ENCODE measurements at regions not wholly inside any gene's neighbourhood (a gene's known extent, or its start where the extent isn't known, plus 50 kb on each side); places are given as distances from the start of the nearest gene placed in this dataset.

DNA sequence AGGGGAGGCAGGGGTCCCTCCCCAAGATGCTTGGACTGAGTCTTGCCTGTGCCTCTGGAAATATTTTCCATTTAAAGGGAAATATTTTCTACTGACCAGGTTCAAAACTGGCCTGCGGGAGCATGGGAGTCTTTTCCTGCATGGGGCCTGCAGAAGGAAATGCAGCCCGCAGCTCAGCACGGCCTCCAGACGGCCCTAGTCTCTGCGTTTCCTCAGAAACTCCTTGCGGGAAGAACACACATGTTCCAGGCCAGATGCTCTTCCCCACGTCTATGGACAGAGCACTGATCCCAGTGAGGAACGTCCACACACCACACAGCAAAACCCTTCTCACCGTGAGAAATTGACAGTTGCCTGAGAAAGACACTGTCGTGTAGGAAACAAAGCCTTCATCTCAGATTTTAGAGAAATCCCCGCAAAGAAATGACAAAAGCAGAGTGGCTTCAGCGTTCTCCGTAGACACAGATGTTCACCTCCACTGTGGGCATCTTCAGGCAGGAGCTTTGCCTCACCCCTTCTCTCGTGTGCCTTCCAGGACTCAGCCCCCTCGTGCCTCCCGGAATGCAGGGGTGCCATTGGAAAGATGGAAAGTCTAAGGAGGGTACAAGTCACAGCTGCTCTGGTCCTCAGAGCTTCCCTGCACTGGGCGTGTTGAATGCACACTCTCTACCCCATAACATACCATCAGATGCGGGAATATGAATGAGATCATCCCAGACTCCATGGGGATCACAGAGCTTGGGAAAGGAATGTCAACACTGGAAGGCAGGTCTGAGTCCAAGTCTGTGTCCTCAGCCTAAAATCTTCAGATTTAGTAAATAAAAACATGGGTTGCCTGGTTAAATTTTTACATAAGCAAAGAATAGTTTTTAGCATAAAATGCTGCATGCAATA, 438.7 kb upstream of the SALL3 start:
- DNase-seq, result no peak
- no peak overlapping the region for H3K4me3 ChIP-seq (ENCODE audit: insufficient read depth, low read depth, low read length, poor library complexity, severe bottlenecking)
- no peaks in the 10 kb centered on the region for H3K4me1 ChIP-seq (ENCODE audit: control insufficient read depth, insufficient read depth, low read length, poor library complexity, severe bottlenecking)
- H3K36me3 ChIP-seq (ENCODE audit: control insufficient read depth, insufficient read depth, low read length), result no peaks in the 10 kb centered on the region
- H3K27ac ChIP-seq (ENCODE audit: insufficient read depth, low read length, poor library complexity, severe bottlenecking), result no peak overlapping the region
- no peaks in the 10 kb centered on the region for H3K27me3 ChIP-seq (replicated peaks; ENCODE audit: control insufficient read depth, insufficient read depth, low read length, poor library complexity, severe bottlenecking)
- no peaks in the 10 kb centered on the region for H3K9me3 ChIP-seq (ENCODE audit: control insufficient read depth, low read length)

DNA sequence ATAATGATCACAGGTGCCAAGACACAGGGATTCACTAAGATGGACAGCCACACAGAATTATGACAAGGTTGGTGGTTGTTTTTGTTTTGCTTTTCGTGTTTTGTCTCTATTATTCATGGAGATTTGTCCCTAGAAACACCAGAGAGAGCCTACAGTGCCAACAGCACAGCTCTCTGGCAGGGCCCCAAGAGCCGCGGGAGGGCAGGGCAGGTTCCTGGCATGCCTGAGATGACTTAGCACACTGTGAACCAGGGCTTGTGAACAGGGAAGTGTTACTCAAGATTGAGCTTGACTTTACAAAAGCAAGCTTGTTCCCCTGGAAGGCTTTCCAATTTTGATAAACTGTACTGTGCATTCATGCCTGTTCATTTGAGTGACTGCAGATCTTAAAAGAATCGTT, 437.4 kb upstream of the SALL3 start:
- no peaks in the 10 kb centered on the region for H3K36me3 ChIP-seq (ENCODE audit: control insufficient read depth, insufficient read depth, low read length)
- H3K4me1 ChIP-seq (ENCODE audit: control insufficient read depth, insufficient read depth, low read length, poor library complexity, severe bottlenecking), result no peaks in the 10 kb centered on the region
- no peak for DNase-seq
- no peaks in the 10 kb centered on the region for H3K27me3 ChIP-seq (replicated peaks; ENCODE audit: control insufficient read depth, insufficient read depth, low read length, poor library complexity, severe bottlenecking)
- no peak overlapping the region for H3K4me3 ChIP-seq (ENCODE audit: insufficient read depth, low read depth, low read length, poor library complexity, severe bottlenecking)
- H3K27ac ChIP-seq (ENCODE audit: insufficient read depth, low read length, poor library complexity, severe bottlenecking), result no peak overlapping the region
- no peaks in the 10 kb centered on the region for H3K9me3 ChIP-seq (ENCODE audit: control insufficient read depth, low read length)

DNA sequence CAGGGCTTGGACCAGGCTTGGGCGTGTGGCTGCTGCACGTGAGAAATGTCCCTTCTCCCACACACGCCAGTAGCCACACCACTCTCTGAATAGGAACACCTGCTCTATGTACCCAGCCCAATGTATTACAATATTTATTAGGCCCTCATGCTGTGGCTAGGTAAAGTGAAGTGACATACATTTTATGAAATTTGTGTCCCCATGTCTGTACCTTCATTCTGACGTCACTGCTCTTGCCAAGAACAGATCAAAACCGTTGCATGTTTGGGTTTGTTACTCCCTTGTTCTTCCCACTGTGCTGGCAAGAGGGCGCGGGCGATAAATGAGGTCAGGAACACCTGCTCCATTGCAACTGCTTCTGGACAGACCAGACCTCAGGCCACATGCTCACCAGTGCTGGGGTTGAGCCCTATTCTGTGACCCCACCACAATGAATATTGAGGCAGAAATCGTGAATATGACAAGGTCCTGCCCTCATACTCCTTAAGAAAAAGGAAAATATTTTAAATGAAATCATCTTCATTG, 436.4 kb upstream of the SALL3 start:
- Histone ChIP-seq H3K4me1 (ENCODE audit: control insufficient read depth, insufficient read depth, low read length, poor library complexity, severe bottlenecking) (no peaks in the 10 kb centered on the region), H3K27me3 (replicated peaks; ENCODE audit: control insufficient read depth, insufficient read depth, low read length, poor library complexity, severe bottlenecking) (no peaks in the 10 kb centered on the region), H3K9me3 (ENCODE audit: control insufficient read depth, low read length) (no peaks in the 10 kb centered on the region), H3K27ac (ENCODE audit: insufficient read depth, low read length, poor library complexity, severe bottlenecking) (no peak overlapping the region), H3K4me3 (ENCODE audit: insufficient read depth, low read depth, low read length, poor library complexity, severe bottlenecking) (no peak overlapping the region), H3K36me3 (ENCODE audit: control insufficient read depth, insufficient read depth, low read length) (no peaks in the 10 kb centered on the region)
- DNase-seq, result no peak

DNA sequence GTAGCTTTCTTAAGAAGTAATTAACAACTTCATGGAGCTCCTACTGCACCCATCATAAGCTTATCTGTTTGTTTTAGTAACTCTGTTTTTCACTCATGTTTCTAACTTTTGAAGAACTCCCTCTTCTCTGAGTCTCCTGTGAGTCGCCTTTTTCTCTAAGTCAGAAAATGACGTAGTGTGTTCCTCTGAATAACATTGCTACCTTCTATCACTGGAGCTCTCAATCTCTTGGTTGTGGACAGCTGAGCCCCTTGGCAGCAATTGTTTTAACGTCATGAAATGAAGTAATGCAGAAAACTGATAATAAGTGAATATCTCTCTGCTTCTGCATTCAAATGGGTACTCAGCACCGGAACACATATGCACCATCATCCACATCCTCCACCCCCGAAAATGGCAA, 433.3 kb upstream of the SALL3 start:
- no peak for DNase-seq
- no peaks in the 10 kb centered on the region for H3K36me3 ChIP-seq (ENCODE audit: control insufficient read depth, insufficient read depth, low read length)
- no peak overlapping the region for H3K27ac ChIP-seq (ENCODE audit: insufficient read depth, low read length, poor library complexity, severe bottlenecking)
- H3K27me3 ChIP-seq (replicated peaks; ENCODE audit: control insufficient read depth, insufficient read depth, low read length, poor library complexity, severe bottlenecking), result no peaks in the 10 kb centered on the region
- no peak overlapping the region for H3K4me3 ChIP-seq (ENCODE audit: insufficient read depth, low read depth, low read length, poor library complexity, severe bottlenecking)
- no peaks in the 10 kb centered on the region for H3K9me3 ChIP-seq (ENCODE audit: control insufficient read depth, low read length)
- no peaks in the 10 kb centered on the region for H3K4me1 ChIP-seq (ENCODE audit: control insufficient read depth, insufficient read depth, low read length, poor library complexity, severe bottlenecking)

DNA sequence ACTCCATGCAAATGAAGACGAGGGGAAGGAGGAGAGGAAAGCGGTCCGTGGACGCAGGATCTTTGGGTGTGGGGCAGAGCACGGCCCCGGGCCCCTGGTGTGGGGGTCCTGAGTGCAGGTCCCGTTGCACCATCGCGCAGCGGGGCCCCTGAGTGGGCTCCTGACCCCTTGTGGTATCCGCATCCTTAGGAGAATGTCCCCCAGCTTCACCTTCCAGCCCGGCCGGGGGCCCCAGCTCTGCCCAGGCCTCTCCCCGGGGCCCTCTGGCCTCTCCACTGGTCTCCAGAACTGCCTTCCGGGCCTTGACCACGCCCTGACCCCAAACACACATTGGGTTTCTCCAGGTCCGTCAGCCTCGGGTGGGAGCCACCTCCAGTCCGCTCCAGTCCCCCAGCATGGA, 431.8 kb upstream of the SALL3 start:
- Histone ChIP-seq H3K27me3 (replicated peaks; ENCODE audit: control insufficient read depth, insufficient read depth, low read length, poor library complexity, severe bottlenecking) (no peaks in the 10 kb centered on the region), H3K9me3 (ENCODE audit: control insufficient read depth, low read length) (no peaks in the 10 kb centered on the region), H3K36me3 (ENCODE audit: control insufficient read depth, insufficient read depth, low read length) (no peaks in the 10 kb centered on the region), H3K4me1 (ENCODE audit: control insufficient read depth, insufficient read depth, low read length, poor library complexity, severe bottlenecking) (no peaks in the 10 kb centered on the region), H3K4me3 (ENCODE audit: insufficient read depth, low read depth, low read length, poor library complexity, severe bottlenecking) (no peak overlapping the region), H3K27ac (ENCODE audit: insufficient read depth, low read length, poor library complexity, severe bottlenecking) (no peak overlapping the region)
- no peak for DNase-seq

DNA sequence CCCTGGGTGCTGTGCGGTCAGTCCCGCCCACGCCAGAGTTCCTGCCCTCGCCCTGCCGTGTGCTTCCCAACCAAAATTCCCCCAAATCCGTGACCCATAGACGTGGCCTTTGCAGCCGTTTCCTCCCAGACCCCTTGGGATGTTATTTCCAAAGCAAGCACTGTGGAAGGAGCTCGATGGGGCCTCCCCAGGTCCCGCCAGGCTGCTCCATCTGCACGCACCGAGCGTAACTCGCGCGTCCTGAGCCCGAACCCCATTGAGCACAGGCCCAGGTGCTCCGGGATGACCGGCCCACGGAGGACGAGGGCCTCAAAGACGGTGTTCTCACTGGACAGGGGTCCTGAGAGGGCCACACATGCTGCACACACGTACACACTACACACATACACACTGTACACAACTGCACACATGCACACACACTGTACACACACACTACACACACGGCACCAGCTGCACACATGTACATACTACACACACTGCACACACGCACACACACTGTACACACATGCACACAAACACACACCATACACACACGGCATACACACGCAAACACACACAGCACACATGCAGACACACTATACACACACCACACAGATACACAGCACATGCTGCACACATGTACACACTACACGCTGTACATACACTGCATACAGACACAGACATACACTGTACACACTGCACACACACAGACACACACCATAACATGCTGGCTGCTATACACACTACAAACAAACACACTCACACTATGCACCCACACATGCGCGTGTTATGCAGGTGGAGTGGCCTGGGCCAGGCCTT, 431.2 kb upstream of the SALL3 start:
- H3K27me3 ChIP-seq (replicated peaks; ENCODE audit: control insufficient read depth, insufficient read depth, low read length, poor library complexity, severe bottlenecking), result no peaks in the 10 kb centered on the region
- no peak for DNase-seq
- no peak overlapping the region for H3K4me3 ChIP-seq (ENCODE audit: insufficient read depth, low read depth, low read length, poor library complexity, severe bottlenecking)
- H3K27ac ChIP-seq (ENCODE audit: insufficient read depth, low read length, poor library complexity, severe bottlenecking), result no peak overlapping the region
- no peaks in the 10 kb centered on the region for H3K36me3 ChIP-seq (ENCODE audit: control insufficient read depth, insufficient read depth, low read length)
- H3K9me3 ChIP-seq (ENCODE audit: control insufficient read depth, low read length), result no peaks in the 10 kb centered on the region
- no peaks in the 10 kb centered on the region for H3K4me1 ChIP-seq (ENCODE audit: control insufficient read depth, insufficient read depth, low read length, poor library complexity, severe bottlenecking)

DNA sequence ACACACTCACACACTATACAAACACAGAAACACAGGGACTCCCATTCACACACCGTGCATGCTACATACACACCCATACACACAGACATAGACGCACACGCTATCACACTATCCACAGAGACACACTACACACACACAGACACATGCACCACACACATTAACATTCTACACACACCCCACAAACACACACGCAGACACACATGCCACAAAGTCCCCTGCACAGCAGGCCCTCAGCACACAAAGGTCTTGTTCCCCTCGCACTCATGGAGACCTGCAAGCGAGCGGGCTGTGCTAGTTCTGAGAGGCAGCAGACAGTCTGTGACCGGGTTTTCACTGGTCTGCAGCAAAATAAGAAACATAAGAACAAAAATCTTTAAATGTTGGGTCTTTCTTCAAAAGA, 429.6 kb upstream of the SALL3 start:
- Histone ChIP-seq H3K4me1 (ENCODE audit: control insufficient read depth, insufficient read depth, low read length, poor library complexity, severe bottlenecking) (no peaks in the 10 kb centered on the region), H3K36me3 (ENCODE audit: control insufficient read depth, insufficient read depth, low read length) (no peaks in the 10 kb centered on the region), H3K27ac (ENCODE audit: insufficient read depth, low read length, poor library complexity, severe bottlenecking) (no peak overlapping the region), H3K27me3 (replicated peaks; ENCODE audit: control insufficient read depth, insufficient read depth, low read length, poor library complexity, severe bottlenecking) (no peaks in the 10 kb centered on the region), H3K4me3 (ENCODE audit: insufficient read depth, low read depth, low read length, poor library complexity, severe bottlenecking) (no peak overlapping the region), H3K9me3 (ENCODE audit: control insufficient read depth, low read length) (no peaks in the 10 kb centered on the region)
- DNase-seq, result no peak

DNA sequence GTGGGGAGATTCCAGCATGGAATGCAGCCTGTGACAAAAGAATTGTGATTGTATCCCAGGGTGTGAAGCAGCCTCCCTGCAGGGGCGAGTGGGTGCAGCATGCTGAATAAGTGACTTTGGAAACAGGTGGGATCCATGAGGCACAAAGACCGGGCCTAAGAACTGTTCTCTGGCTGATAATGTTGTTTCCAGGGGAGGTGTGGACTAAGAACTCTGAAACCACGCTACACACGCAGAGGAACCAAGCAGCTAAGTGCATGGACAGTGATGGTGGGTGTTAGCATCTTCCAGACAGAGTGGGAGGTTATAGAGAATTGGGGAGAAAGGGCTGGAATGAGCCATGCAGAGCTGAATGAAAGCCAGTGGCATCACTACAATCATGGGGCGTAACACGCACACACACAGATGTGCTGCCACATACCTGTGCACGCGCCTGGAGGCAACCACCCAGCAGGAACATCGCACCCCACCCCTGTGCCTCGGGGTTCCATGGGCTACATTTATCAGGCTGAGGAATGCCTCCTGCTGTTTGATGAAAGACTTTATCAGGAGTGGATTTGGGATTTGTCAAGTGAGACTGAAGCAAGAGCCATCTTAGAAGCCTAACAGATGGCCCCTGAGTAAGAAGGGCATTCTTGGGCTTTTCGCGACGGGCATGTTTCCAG, 424.5 kb upstream of the SALL3 start:
- H3K27ac ChIP-seq (ENCODE audit: insufficient read depth, low read length, poor library complexity, severe bottlenecking), result no peak overlapping the region
- H3K9me3 ChIP-seq (ENCODE audit: control insufficient read depth, low read length), result no peaks in the 10 kb centered on the region
- H3K4me1 ChIP-seq (ENCODE audit: control insufficient read depth, insufficient read depth, low read length, poor library complexity, severe bottlenecking), result no peaks in the 10 kb centered on the region
- no peak for DNase-seq
- no peaks in the 10 kb centered on the region for H3K36me3 ChIP-seq (ENCODE audit: control insufficient read depth, insufficient read depth, low read length)
- H3K4me3 ChIP-seq (ENCODE audit: insufficient read depth, low read depth, low read length, poor library complexity, severe bottlenecking), result no peak overlapping the region
- no peaks in the 10 kb centered on the region for H3K27me3 ChIP-seq (replicated peaks; ENCODE audit: control insufficient read depth, insufficient read depth, low read length, poor library complexity, severe bottlenecking)

DNA sequence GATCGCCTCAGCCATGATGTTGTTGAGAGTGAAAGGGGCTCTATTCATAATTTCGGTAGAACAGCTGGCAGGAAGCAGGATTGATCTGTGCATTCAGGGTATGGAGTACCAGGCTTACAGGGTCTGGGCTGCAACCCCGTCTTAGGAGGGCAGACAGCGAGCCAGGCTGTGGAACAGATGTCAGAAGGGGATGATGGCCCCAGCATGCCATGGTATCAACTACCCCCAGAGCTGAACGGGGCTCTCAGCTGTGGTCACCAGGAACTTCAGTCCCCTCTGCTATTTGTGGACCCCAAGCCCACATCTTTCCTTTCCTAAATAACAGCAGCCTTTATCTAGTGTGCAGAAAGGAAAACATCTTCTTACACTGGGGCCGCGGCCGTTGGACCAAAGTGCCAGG, 422.2 kb upstream of the SALL3 start:
- Histone ChIP-seq H3K4me1 (ENCODE audit: control insufficient read depth, insufficient read depth, low read length, poor library complexity, severe bottlenecking) (no peaks in the 10 kb centered on the region), H3K27ac (ENCODE audit: insufficient read depth, low read length, poor library complexity, severe bottlenecking) (no peak overlapping the region), H3K27me3 (replicated peaks; ENCODE audit: control insufficient read depth, insufficient read depth, low read length, poor library complexity, severe bottlenecking) (no peaks in the 10 kb centered on the region), H3K9me3 (ENCODE audit: control insufficient read depth, low read length) (no peaks in the 10 kb centered on the region), H3K4me3 (ENCODE audit: insufficient read depth, low read depth, low read length, poor library complexity, severe bottlenecking) (no peak overlapping the region), H3K36me3 (ENCODE audit: control insufficient read depth, insufficient read depth, low read length) (no peaks in the 10 kb centered on the region)
- DNase-seq, result no peak

Data from effector memory CD4-positive, alpha-beta T cell (primary cell).